Stimulated activated CD4-positive, alpha-beta T cell treated with anti-CD3 and anti-CD28 coated beads, Interleukin-1b, Interleukin-23, amount 100 ng/mL, for 1 hour (primary cell): ENCODE measurements at regions not wholly inside any gene's neighbourhood (a gene's known extent, or its start where the extent isn't known, plus 50 kb on each side); places are given as distances from the start of the nearest gene placed in this dataset.

ENCODE experiments used
- DNase-seq, 2 donors: peaks; one replicate each; pipeline ENCODE4 v3.0.0-alpha.2; 2020; ENCODE audit warnings: low read depth in 2 of 2

- DNase-seq = no peak
These were observed 669.3 kb downstream of the MATN1 start for GRCh38 chr1:30054126-30054525.

- no peak for DNase-seq
These were observed 671.2 kb downstream of the MATN1 start for GRCh38 chr1:30052178-30052577.

GRCh38 chr1:30051777-30052176, 671.6 kb downstream of the MATN1 start:
- no peak for DNase-seq

GRCh38 chr1:30049748-30050296, 673.6 kb downstream of the MATN1 start:
- DNase-seq = no peak

- DNase-seq = no peak
These were observed 674.5 kb downstream of the MATN1 start for GRCh38 chr1:30048905-30049304.

- DNase-seq = no peak
These were observed 675.8 kb downstream of the MATN1 start for GRCh38 chr1:30047576-30047975.

GRCh38 chr1:30046751-30047150, 676.6 kb downstream of the MATN1 start:
- DNase-seq = no peak

- no peak for DNase-seq
These were observed 677.9 kb downstream of the MATN1 start for GRCh38 chr1:30045304-30046090.

GRCh38 chr1:30044656-30045144, 678.7 kb downstream of the MATN1 start:
- no peak for DNase-seq

GRCh38 chr1:30043731-30044408, 679.5 kb downstream of the MATN1 start:
- no peak for DNase-seq

GRCh38 chr1:30043256-30043655, 680.1 kb downstream of the MATN1 start:
- no peak for DNase-seq

GRCh38 chr1:30042438-30043147, 680.8 kb downstream of the MATN1 start:
- no peak for DNase-seq

- no peak for DNase-seq
These were observed 681.5 kb downstream of the MATN1 start for GRCh38 chr1:30041741-30042437.

- no peak for DNase-seq
These were observed 683.0 kb downstream of the MATN1 start for GRCh38 chr1:30040081-30041019.

GRCh38 chr1:30039354-30040080, 683.9 kb downstream of the MATN1 start:
- DNase-seq = no peak

- no peak for DNase-seq
These were observed 685.0 kb downstream of the MATN1 start for GRCh38 chr1:30038134-30039025.

GRCh38 chr1:30037251-30038118, 685.9 kb downstream of the MATN1 start:
- no peak for DNase-seq

- no peak for DNase-seq
These were observed 686.7 kb downstream of the MATN1 start for GRCh38 chr1:30036666-30037065.
